Smooth muscle cell (in vitro differentiated cells): ENCODE measurements at regions not wholly inside any gene's neighbourhood (a gene's known extent, or its start where the extent isn't known, plus 50 kb on each side); places are given as distances from the start of the nearest gene placed in this dataset.

Experiments used
- DNase-seq: peaks from one replicate; lab custom pipeline; 2025; ENCODE audit not compliant: unreplicated experiment; lab: John Stamatoyannopoulos, UW
- H2AFZ ChIP-seq: fragments of 200-600 bp; sonication (generic); 2 replicates; pipeline ENCODE4 v1.6.0; 2016; ENCODE audit warnings: antibody characterized with exemption, low read depth, mild to moderate bottlenecking
- H3F3A ChIP-seq: fragments of 200-600 bp; sonication (generic); 2 replicates; pipeline ENCODE4 v1.6.0; 2017; ENCODE audit warnings: antibody characterized with exemption, low read depth
- H3K27ac ChIP-seq: fragments of 200-600 bp; sonication (generic); 2 replicates; pipeline ENCODE4 v1.5.1; 2016; ENCODE audit warnings: low read depth, mild to moderate bottlenecking
- H3K27me3 ChIP-seq: fragments of 200-600 bp; sonication (generic); 2 replicates; pipeline ENCODE4 v1.6.1; 2016; ENCODE audit warnings: low read depth, mild to moderate bottlenecking
- H3K36me3 ChIP-seq: fragments of 200-600 bp; sonication (generic); 2 replicates; pipeline ENCODE4 v1.5.1; 2016; ENCODE audit warnings: low read depth
- H3K4me1 ChIP-seq: fragments of 200-600 bp; sonication (generic); 2 replicates; pipeline ENCODE4 v1.5.1; 2016; ENCODE audit warnings: low read depth
- H3K4me2 ChIP-seq: fragments of 200-600 bp; sonication (generic); 2 replicates; pipeline ENCODE4 v1.6.0; 2016; ENCODE audit warnings: mild to moderate bottlenecking
- H3K4me3 ChIP-seq: fragments of 200-600 bp; sonication (generic); 2 replicates; pipeline ENCODE4 v1.5.1; 2016; ENCODE audit warnings: mild to moderate bottlenecking
- H3K79me2 ChIP-seq: fragments of 200-600 bp; sonication (generic); 2 replicates; pipeline ENCODE4 v1.6.0; 2016; ENCODE audit warnings: low read depth, mild to moderate bottlenecking
- H3K9ac ChIP-seq: fragments of 200-600 bp; sonication (generic); 2 replicates; pipeline ENCODE4 v1.6.0; 2016; ENCODE audit warnings: low read depth
- H3K9me3 ChIP-seq: fragments of 200-600 bp; sonication (generic); replicated peaks from 2 replicates; pipeline ENCODE4 v1.5.1; 2016; ENCODE audit warnings: low read depth
- H4K20me1 ChIP-seq: fragments of 200-600 bp; sonication (generic); 2 replicates; pipeline ENCODE4 v1.6.0; 2016; ENCODE audit warnings: low read depth
- WGBS: methylation state at CpG from one replicate; pipeline ENCODE4 v1.1.7; 2016; ENCODE audit warnings: low lambda C conversion rate; 5-methylcytosine and 5-hydroxymethylcytosine counted together
- TF ChIP-seq, protein P1 (sequence below): fragments of 200-600 bp; sonication (generic); IDR thresholded peaks from 2 replicates; pipeline ENCODE4 v1.5.1; 2017; ENCODE audit warnings: borderline replicate concordance, mild to moderate bottlenecking, antibody characterized with exemption; ENCODE audit not compliant: insufficient read depth, poor library complexity, severe bottlenecking

DNA sequence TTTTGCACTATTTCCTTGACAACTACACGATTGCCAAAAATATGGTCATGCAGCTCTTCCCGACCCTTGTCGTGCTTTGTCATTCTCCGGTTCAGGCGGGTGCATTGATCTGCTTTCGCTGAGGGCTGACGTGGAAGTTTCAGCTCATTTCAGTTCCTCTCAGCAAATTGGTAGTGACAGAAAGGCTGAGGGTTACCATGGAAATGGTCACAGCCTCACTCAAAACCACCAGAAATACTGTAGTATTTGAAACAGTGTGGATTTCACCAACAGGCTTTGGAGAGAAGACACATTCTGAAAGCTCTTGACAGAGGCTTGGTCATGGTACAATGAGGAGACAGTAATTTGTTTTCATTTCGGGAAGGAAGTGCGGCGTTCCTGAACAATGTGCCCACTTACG lies 99.7 kb upstream of the EXOC2 start:
- H3K9me3 ChIP-seq: no peaks in the 10 kb centered on the region
- 88% methylated on average over 11 of the region's 11 CpGs for WGBS
- H4K20me1 ChIP-seq: no peaks in the 10 kb centered on the region
- TF ChIP-seq, protein P1, sequence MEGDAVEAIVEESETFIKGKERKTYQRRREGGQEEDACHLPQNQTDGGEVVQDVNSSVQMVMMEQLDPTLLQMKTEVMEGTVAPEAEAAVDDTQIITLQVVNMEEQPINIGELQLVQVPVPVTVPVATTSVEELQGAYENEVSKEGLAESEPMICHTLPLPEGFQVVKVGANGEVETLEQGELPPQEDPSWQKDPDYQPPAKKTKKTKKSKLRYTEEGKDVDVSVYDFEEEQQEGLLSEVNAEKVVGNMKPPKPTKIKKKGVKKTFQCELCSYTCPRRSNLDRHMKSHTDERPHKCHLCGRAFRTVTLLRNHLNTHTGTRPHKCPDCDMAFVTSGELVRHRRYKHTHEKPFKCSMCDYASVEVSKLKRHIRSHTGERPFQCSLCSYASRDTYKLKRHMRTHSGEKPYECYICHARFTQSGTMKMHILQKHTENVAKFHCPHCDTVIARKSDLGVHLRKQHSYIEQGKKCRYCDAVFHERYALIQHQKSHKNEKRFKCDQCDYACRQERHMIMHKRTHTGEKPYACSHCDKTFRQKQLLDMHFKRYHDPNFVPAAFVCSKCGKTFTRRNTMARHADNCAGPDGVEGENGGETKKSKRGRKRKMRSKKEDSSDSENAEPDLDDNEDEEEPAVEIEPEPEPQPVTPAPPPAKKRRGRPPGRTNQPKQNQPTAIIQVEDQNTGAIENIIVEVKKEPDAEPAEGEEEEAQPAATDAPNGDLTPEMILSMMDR: no peak
- H3K79me2 ChIP-seq: no peaks in the 10 kb centered on the region
- H3K27ac ChIP-seq: no peak overlapping the region
- peaks cover 36% of the 10 kb centered on the region for H3K27me3 ChIP-seq
- no peak overlapping the region for H3K4me2 ChIP-seq
- H3K4me1 ChIP-seq: no peaks in the 10 kb centered on the region
- no peak for DNase-seq
- no peaks in the 10 kb centered on the region for H3K36me3 ChIP-seq
- no peak overlapping the region for H3K4me3 ChIP-seq
- H2AFZ ChIP-seq: no peak overlapping the region
- H3K9ac ChIP-seq: no peak overlapping the region
- no peaks in the 10 kb centered on the region for H3F3A ChIP-seq

DNA sequence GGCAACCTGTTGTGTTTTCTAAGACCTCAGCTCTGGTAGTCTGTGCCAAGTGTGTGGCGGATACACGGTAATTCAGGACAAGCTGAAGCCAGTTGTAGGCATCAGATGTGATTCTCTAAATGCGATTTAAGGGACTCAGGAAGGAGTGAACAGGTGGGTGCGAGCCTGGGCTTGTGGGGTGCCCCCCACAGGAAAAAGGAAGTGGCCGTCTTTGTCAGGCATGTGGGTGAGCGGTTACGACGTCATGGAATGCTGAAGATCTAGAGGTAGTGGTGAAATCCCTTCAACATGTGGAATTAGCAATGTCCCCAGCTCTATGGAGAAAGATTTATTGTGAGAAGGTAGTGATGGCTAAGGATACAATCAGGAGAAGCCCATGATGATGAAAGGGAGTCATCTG lies 95.1 kb upstream of the EXOC2 start:
- no peak overlapping the region for H3K4me3 ChIP-seq
- H3K4me1 ChIP-seq: no peaks in the 10 kb centered on the region
- TF ChIP-seq, protein P1: no peak
- no peak for DNase-seq
- no peaks in the 10 kb centered on the region for H3F3A ChIP-seq
- WGBS: 85% methylated on average over 8 of the region's 8 CpGs
- H3K27ac ChIP-seq: no peak overlapping the region
- H3K79me2 ChIP-seq: no peaks in the 10 kb centered on the region
- H3K9ac ChIP-seq: no peak overlapping the region
- peaks cover under 1% of the 10 kb centered on the region for H3K27me3 ChIP-seq
- no peaks in the 10 kb centered on the region for H4K20me1 ChIP-seq
- no peaks in the 10 kb centered on the region for H3K9me3 ChIP-seq
- H3K4me2 ChIP-seq: no peak overlapping the region
- H2AFZ ChIP-seq: no peak overlapping the region
- H3K36me3 ChIP-seq: no peaks in the 10 kb centered on the region

GRCh38 chr6:786946-787763 lies 94.2 kb upstream of the EXOC2 start:
- H3K27ac ChIP-seq: no peak overlapping the region
- H3K79me2 ChIP-seq: no peaks in the 10 kb centered on the region
- no peaks in the 10 kb centered on the region for H3K4me1 ChIP-seq
- H4K20me1 ChIP-seq: no peaks in the 10 kb centered on the region
- no peaks in the 10 kb centered on the region for H3F3A ChIP-seq
- TF ChIP-seq, protein P1: peak; percentile 59
- no peaks in the 10 kb centered on the region for H3K27me3 ChIP-seq
- H3K4me3 ChIP-seq: no peak overlapping the region
- WGBS: 78% methylated on average over 12 of the region's 12 CpGs
- H3K9ac ChIP-seq: no peak overlapping the region
- H2AFZ ChIP-seq: no peak overlapping the region
- no peaks in the 10 kb centered on the region for H3K36me3 ChIP-seq
- DNase-seq: no peak
- H3K4me2 ChIP-seq: no peak overlapping the region
- no peaks in the 10 kb centered on the region for H3K9me3 ChIP-seq
